HG03439 (cell line): ENCODE measurements at regions not wholly inside any gene's neighbourhood (a gene's known extent, or its start where the extent isn't known, plus 50 kb on each side); places are given as distances from the start of the nearest gene placed in this dataset.

Experiments used
- ATAC-seq: cut with Tn5 transposase; IDR thresholded peaks from one replicate; pipeline ENCODE4 v1.9.1; 2021; ENCODE audit warnings: mild to moderate bottlenecking, moderate library complexity; ENCODE audit not compliant: unreplicated experiment

DNA sequence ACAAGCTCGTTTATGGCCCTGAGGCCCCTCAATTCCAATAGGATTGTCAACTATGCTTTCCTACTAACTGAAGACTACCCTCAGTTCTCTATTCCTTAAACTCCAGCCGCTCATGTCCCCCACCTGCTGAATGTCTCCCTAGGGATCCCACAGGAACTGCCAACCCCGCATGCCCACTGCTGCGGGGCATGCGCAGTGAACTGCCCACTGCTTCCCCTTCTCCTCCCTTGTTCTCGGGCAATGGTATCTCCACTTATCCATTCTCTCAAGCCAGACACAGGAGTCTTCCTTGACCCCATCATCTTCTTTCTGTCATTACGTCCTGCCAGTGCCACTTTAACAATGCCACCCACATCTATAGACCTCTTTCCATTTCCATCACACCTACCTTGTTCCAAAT lies 90.0 kb downstream of the FGF18 start:
- ATAC-seq = no peak

DNA sequence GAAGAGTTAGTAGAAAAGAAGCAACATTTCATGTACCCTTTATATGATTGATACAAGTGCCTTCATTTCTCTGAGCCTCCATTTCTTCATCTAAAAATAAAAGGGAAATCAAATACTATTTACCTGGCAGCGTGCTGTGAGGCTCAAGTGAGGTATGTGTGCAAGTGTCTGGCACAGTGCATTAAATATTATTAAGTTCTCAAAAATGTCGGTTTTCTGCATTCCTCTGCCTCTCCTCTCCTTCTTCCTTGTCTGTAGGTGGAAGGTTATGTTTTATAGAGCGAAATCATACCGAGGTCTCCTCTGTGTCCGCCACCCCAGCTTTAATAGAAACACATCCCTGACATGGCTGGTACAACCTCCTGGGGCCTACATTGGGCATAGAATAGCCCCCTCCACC lies 93.0 kb downstream of the FGF18 start:
- ATAC-seq = no peak

DNA sequence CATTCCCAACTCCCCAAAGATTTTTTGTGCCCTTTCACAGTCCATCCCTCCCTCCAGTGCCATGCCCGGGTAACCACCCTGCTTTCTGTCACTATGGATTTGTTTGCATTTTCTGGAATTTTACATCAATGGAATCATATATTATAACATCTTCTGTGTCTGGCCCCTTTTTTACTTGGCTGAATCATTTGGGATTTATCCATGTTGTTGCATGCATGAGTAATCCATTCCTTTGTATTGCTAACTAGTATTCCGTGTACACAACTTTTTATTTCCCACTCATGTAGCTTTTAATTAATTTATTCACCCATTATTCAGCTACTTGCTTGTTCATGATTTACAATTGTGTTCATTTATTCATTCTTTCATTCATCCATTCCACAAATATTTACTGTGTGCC lies 94.1 kb downstream of the FGF18 start:
- no peak for ATAC-seq

DNA sequence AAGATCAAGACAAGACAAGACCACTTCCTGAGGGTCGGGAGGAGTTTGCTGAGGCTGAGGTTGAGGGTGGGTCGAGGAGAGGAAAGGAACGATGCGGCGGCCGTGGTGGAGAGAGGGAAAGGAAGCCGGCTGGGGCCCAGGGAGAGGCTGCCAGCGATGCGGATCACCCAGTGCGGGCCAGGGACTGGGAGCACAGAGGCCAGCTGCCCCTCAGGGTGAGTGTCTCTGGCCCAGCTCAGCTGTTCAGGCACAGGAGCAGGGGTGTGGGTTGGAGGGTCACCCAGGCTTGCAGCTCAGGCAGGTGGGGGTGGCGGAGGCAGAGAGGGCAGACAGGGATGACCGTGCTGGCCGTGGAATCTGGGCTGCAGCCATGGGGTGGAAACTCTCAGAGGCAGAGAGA lies 99.5 kb downstream of the FGF18 start:
- ATAC-seq = no peak

DNA sequence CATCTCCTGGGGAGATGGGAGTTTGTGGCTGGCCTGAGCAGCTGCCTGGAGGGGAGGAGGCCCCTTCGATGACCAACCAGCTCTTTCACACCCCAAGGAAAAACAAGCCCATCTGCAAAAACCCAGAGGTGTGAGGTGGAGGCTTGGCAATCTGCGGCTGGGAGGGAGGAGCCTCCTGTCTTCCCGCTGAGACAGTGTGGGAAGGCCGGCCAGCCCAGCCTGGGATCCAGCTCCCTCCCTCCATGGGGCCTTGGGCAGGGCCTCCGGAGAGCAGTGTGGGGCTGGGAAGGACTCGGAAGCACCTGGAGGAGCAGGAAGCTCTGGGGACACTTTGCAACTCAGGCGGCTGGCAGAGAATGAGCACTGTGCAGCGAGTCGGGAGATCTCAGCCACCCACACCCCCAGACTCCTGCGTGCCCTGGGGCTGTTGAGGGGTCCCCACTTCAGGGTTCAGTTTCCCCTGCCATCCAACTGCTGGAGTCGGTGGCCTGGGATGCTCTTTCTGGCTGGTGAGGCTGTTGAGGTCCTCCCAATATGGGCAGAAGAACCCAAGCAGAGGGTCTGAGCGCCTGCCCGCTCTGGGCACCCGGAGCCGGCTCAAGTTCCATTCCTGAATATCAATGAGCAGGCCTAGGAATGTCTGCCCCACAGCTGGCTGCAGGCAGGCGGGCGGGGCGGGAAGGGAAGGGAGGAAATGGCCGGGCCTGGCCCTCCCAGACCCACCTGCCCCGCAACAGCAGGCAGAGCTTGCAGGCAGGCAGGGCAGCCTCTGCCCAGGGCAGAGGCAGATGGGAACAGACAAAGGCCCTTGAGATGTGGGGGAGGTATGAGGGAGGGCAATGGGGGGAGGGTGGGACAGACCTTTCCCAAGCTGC lies 101.1 kb downstream of the FGF18 start:
- ATAC-seq = no peak

DNA sequence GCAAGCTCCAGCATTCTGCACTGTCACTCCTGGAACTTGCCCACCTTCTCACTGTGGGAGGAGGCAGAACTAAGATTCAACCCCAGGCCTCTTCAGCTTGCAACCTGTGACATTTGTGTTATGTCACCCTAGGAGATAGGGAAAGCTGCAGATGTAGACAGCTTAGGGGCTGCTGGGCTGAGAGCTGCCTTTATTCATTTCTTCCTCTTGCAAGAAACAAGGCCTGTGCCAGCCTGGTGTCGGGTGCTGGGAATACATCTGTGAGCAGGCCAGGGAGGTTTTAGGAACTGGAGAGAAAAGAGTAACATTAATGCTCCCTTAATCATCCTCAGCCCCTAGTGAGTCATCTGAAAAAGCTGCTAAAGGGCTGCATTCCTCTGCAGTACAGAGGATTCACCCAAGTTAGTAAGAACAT lies 101.8 kb downstream of the FGF18 start:
- ATAC-seq = no peak

DNA sequence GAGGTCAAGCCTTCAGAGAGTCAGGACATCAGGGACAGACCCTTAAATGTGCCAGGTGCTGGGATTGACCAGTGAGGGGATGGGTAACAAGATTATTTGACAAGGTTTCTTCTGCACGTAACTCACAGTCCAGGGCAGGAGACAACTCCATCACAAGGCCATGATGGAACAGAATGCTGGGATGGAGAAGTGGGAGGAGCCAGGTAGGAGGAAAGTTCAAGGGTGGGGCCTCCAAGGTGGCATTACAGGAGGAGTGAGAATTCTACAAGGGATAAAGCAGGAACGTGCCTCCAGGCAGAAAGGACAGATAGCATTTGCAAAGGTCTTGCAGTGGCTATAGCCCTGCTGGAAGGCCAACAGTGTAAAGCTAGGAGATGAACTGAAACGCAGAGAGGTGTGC lies 102.2 kb downstream of the FGF18 start:
- ATAC-seq = no peak

DNA sequence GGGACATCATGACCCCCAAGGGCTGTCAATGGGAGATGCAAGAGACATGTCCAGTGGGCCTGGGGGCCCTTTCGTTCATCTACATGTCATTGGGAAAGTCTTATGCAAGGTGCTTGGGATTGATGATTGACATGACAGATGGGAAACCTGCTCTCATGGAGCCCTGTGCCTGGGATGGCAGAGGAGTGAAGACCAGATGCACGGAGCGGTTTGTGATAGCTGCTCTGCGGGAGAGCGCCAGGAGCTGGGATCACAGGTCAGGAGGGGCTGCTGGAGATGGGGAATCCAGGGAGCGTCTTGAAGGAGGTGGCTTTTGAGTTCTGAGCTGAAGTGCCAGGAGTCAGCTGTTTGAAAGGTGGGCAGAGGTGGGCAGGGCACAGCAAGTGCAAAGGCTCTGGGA lies 104.3 kb downstream of the FGF18 start:
- no peak for ATAC-seq

DNA sequence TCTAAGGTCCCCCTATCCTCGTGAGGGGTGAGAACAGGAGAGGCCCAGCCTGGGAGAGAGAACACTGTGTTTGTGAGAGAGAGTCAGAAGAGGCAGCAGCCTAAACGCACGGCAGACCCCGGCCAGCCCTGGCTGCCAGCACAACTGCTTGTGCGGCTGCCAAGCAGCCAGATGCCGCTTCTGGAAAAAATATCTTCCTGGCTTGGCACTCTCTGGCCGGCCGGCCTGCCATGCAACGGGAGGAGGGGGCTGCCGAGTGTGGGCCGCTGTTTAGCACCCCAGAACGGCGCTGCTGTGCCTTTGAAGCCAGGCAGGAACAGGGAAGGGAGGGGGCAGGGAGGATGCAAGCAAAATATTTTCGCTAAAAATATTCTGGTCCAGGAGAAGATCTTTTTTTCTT lies 105.0 kb downstream of the FGF18 start:
- ATAC-seq = no peak

DNA sequence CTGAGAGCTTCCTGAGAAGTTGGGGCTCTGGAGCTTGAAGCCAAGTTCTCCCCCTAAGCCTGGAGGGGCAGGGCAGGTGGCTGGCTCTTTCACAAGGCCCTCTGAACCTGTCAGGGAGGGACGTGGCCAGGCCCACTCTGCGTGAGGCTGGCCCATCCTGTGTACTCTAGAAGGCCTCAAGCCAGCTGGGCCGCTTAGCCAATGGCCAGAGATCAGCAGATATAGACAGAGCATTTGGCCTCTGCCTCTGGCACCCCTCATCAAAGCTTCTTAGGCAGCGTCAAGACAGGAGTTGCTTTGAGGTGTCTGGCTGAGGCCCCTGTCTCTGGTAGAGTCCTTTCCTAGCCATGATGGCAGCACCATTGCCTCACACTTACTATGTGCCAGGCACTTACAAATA lies 105.6 kb downstream of the FGF18 start:
- no peak for ATAC-seq

DNA sequence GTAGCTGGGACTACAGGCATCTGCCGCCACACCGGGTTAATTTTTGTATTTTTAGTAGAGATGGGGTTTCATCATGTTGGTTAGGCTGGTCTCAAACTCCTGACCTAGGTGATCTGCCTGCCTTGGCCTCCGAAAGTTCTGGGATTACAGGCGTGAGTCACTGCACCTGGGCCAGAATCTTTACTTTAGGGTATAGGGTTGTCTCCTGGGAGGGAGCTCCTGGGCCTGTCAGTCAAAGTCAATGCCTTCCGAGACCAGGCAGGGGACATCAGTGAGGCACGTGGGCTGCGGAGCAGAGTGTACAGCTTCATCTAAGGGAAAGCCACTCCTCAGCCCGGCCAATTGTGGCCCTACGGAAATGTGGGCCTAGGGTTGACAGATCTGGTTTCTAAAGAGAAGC lies 108.6 kb downstream of the FGF18 start:
- no peak for ATAC-seq

DNA sequence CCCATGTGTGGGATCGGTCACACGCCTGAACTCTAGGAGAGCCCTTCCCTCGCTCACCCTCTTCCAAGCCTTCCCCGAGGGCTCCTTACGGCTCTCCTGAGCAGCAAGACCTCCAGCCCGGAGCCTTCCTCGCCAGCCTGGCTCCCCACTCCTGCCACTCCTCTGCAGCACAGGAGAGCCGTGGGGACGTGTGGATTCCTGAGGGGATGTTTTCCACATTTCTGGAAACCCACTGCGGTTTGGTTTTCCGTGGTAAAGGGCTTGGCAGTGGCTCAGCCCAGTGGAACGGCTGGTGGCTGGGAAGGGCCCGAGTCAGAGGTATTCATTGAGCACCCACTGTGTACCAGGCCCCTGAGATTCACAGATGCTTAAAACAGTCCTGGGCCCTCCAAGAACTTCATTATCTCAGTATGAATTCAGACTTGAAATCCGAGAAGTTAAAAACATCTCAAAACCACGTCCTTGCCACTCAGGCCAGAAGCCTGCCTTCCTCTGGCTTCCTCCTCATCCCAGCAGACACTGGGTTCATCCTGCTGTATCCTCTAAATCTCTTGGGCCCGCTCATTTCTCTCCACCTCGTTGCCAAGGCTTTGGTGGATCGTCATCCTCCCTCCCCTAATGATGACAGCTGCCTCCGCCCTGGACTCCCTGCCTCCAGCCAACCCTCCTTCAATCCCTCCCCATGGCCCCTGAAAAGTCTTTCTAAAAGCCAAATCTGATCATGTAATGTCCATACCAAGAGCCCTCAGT lies 109.6 kb downstream of the FGF18 start:
- no peak for ATAC-seq

DNA sequence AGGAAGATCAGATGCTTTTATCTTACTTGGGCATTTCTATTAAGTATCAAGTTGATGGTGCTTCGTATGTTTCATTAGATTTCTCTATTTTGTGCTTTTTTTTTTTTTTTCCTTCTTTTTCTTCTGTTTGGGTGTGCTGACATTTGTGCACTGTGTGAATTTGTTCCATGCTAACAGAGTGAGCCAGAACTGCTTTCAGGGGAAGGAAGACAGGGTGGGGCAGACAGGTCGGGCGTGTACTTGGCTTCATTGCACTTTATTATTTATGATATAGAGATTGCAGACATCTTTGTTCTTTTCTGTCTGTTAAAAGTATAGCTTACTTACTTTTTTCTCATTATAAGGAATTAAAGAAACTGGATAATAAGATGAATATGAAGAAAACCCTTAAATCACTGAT lies 112.2 kb downstream of the FGF18 start:
- ATAC-seq = no peak

DNA sequence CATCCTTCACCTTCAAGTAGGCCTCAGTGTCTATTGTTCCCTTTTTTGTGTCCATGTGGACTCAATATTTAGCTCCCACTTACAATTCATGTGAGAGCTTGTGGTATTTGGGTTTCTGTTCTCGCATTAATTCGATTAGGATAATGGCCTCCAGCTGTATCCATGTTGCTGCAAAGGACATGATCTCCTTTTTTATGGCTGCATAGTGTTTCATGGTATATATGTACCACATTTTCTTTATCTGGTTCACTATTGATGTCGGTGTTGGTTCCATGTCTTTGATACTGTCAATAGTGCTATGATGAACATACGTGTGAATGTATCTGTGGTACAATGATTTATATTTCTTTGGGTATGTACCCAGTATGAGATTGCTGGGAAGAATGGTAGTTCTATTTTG lies 113.7 kb downstream of the FGF18 start:
- no peak for ATAC-seq

DNA sequence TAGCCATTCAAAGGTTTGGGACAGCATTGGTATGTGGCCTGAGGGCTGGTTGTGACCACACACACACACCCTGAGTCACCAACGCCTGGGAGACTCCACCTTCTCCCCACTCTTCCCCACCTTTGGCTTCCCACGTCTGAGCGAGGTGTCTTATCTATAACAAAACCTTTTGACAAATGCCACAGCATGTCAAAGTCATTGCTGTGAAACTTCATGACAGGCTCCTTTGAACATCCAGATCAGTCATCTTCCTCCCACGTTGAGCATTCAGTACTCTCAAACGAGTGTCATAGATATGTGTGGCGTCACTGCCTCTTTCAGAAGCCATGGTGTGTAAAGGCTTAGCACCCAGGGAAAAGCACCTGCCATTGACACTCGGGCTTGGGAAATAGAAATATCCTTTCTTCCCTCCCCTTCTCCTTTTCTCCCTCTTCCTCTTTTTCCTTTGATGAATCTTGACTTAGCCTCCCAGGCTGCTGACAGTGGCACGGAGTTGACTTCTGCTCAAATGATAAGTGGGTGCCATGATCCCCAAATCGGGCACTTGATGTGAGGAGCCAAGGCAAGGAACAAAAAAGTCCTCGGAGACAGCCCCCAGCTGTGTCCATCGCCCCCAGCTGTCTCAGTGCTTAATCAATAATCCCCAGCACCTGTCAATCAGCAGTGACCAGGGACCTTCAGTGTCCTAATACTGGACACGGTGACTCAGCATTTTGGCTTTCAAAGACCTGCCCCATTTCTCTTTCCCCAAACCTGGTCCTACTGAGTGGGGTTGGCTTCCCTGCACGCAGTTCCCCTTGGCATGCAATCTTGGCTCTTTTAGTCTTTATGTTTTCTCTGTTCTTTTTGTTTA lies 114.8 kb downstream of the FGF18 start:
- no peak for ATAC-seq

DNA sequence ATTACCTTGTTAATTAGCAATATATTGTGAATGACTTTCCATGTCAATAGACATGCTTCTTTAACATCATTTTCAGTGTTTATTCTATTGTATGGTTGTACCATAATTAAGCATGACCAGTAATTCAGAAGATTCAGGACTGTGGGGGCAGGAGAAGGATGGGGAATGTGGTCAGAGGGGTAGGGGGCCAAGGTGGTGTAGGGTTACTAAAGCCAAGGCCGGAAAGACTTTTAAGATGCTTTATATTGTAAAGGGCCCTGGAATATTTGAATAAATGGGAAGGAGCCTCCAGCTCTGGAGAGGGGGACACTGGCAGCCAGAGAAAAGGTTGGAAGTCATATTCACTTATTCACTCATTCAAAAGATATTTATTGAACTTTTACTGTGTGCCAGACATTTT lies 115.7 kb downstream of the FGF18 start:
- ATAC-seq = no peak

DNA sequence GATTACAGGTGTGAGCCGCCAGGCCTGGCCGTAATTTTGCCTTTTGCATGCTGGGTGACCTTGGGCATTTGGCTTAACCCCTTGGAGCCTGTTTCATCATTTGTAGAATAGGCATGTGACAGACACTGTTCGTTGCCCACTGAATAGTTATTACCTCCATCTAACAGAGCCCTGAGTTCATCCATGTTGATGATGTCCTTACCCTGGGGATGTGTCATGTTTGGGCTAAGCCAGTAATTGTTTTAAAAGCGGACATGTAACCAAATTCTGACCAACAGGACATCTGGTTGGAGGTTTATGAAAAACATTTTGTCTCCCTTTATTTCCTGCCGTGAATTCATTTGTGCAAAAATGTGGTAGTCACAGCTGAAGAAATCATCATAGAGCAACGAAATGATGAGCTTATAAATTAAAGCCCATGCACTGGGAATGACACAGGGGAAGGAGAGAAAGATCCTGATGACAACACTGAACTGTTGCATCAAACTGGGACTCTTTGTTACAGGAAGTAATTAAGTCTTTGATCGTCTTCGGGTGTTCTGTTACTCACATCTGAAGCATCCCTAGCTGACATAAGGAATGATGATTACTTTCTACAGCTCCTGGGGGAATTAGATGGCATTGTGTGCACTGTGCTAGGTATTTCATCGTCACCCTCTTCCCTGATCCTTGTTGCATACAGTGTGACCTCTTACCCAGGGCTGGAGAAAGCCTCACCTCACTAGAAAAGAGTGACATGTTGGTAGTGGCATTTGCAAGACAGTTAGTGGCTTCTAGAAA lies 117.8 kb downstream of the FGF18 start:
- ATAC-seq = no peak

DNA sequence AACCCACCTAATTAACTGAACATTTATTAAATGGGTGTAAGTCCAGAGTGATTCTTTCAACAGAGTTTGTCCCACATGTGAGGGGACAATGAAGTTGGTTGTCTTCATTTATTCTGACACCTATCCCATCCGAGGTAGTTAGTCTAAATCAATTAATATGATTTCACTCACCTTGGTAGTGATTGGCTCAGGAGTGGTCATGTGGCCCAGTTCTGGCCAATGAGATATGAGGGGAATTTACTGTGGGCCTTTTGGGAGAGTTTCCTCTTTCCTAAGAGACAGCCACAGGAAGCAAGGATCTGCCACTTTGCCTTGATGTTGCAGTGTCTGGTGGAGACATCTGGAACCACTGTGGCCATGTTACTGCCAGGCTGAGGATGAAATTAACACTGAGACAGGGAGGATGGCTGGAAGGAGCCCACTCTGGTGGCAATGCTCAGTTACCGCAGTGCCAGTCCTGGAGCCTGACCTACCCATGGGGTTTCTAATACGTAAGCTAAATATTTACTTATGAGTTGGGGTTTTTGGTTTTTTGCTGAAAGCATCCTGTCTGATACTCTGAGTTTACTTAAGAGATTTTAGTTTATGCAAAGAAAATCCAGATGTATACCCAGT lies 118.6 kb downstream of the FGF18 start:
- ATAC-seq = no peak

DNA sequence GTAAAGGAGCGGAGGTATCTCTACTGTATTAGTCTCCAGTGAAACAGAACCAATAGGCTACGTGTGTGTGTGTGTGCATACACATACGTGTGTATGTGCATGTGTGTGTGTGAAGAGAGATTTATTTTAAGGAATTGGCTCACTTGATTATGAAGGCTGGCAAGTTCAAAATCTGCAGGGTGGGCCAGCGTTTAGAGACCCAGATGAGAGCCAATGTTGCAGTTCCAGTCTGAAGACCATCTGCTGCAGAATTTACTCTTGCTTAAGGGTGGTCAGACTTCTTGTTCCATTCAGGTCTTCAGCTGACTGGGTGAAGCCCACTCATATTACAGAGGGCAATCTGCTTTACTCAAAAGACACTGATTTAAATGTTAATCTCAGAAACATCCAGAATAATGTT lies 119.2 kb downstream of the FGF18 start:
- no peak for ATAC-seq

DNA sequence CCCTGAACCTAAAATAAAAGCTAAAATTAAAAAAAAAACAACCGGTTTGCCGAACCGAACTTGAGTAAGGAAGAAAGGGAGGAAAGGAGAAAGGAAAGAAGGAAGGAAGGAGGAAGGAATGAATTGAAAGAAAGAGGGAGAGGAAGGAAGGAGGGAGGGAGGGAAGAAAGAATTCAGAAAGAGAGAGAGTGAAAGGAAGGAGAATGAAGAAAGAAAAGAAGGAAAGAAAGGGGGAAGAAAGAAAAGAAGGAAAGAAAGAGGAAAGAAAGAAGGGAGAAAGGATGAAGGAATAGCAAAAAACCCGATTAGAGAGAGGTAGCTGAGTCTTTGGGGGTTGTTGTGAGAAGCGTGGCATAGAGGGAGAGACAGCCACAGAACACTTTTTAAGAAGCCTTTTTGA lies 121.4 kb downstream of the FGF18 start:
- no peak for ATAC-seq
